CD4-positive, alpha-beta T cell treated with Interleukin-10 for 1 hour (primary cell): ENCODE measurements at regions not wholly inside any gene's neighbourhood (a gene's known extent, or its start where the extent isn't known, plus 50 kb on each side); places are given as distances from the start of the nearest gene placed in this dataset.
"Not testable (repeated sequence)": the region's sequence is repeated elsewhere in the genome, so short reads cannot be mapped to it uniquely, and the experiment has no call there.

Experiments
- DNase-seq: peaks from one replicate; pipeline ENCODE4 v3.0.0-alpha.2; 2020

DNA sequence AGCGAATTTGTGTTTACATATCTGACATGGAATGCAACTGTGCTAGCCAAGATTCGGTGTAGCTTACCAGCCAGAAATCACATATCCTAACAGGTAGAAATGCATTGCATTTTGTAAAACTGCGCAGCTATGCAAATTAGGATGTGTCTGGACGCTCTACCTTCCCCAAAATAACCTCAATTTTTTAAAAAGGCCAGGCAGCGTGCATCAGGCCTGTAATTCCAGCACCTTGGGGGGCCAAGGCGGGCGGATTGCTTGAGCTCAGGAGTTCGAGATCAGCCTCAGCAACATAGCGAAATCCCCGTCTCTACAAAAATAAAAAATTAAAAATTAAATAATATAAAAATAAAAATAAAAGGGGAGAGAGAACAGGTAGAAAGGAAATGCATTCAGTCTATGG lies 305.0 kb downstream of the TYW1 start:
- DNase-seq = no peak

DNA sequence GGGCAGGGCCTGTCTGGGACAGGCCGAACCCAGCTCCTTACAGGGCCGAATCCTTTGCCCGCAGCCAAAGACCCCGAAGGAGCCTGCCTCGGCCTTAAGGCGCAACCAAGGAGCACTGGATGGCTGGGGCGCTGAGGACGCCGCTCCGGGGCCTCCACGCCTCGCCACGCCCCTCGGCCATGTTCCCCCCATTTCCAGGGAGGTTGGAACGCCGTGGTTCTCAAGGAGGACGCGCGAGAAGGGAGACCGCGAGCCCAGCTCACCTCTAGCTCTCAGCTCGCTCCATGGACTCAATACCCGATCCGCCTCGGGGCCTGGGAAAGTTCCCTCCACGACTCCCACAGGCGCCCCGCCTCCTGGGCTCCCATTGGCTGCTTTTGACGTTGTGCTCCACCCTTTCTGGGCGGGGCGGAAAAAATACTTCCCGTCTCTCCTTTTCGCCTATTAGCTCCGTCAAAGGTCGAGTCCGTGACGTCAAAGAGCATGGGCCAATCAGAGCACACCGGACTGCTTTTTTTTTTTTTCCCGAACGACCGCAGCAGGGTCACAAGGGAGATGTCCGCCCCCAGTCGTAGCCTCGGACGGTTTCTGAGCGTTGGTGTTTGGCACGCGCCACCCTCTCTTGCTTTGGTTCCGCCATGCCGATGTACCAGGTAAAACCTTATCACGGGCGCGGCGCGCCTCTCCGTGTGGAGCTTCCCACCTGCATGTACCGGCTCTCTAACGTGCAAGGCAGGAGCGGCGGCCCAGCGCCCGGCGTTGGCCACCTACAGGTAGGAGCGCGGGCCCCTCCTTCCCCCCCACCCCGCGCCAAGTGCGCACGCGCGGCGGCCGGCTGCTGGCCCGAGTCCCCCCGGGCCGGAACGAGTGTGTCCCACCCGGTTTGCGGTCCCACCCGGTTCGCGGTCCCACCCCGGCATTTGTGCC lies 305.7 kb downstream of the TYW1 start:
- DNase-seq = peak; percentile 98

DNA sequence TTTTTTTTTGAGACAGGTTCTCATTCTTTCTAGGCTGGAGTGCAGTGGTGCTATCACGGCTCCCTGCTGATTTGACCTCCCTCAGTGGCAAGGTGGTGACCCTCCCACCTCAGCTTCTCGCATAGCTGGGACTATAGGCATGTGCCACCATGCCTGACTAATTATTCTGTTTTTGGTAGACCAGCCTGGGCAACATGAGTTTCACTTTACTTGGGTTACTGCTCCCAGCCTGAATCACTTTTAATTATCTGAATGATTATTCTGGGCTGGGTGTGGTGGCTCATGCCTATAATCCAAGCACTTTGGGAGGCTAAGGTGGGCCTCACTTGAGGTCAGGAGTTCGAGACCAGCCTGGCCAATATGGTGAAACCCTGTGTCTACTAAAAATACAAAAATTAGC lies 308.2 kb downstream of the TYW1 start:
- not testable (repeated sequence) for DNase-seq

DNA sequence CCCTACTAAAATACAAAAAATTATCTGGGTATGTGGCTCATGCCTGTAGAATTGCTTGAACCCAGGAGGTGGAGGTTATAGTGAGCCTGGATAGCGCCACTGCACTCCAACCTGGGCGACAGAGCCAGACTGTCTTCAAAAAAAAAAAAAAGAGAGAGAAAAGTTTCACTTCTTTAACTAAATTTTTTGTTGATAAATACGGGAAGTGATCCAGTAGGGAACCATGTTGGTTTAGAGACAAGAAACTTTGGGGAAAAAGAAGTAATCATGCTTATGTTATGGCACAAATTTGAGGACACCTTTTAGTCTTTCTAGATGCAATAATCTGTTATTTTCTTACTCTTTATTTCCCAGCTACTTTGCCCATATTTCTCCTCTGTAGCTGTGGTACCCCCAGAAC lies 309.7 kb downstream of the TYW1 start:
- no peak for DNase-seq

DNA sequence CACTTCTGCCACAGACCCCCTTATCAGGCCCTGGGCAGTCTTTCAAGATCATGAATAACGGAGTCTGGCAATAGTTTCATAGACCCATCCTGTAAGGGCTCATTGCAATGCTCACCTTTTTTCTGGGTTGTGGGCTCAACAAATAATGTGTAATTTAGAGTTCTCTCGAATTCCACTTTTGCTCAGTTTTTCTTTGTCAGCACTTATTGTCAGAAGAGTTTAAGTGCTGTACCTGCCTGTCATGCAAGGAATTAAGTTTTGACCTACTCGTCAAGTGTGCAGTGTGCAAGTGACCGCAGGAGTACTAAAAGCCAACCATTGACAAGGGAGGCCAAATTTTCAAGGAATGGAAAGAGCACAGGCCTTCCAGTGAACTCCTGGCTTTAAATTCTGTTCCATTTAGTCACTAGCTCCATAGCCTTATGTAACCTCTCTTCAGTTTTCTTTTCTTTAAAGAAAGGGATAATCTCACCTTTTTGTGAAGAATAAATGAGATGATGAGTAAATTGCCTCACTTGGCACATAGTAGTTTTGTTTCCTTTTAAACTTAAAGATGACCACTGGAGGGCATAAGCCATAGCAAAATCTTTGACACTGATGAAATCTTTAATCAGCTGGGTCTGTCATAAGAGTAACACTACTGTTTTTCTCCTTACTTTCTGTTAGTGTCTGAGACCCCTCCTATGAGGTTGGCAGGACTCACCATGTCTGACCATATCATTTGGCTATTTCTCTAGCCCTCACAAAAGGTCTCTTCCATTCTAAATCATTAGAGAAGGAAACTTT lies 313.3 kb downstream of the TYW1 start:
- no peak for DNase-seq

DNA sequence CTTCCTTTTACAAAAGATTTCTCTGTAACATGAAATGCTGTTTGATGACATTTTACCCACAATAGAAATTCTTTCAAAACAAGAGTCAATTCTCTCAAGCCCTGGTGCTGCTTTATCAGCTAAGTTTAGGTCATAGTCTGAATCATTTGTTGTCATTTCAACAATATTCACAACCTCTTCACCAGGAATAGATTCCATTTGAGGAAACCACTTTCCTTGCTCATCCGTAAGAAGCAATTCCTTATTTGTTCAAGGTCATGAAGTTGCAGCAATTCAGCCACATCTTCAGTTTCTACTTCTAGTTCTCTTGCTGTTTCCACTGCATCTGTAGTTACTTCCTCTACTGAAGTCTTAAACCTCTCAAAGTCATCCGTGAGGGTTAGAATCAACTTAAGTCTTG lies 315.3 kb downstream of the TYW1 start:
- no peak for DNase-seq

DNA sequence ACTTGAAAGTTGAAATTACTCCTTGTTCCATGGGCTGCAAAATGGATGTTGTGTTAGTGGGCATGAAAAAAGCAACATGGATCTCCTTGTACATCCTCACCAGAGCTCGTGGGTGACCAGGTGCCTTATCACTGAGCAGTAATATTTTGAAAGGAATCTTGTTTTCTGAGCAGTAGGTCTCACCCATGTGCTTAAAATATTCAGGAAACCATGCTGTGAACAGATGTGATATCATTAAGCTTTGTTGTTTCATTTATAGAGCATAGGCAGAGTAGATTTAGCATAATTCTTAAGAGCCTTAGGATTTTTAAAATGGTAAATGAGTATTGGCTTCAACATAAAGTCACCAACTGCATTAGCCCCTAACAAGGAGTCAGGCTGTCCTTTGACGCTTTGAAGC lies 316.6 kb downstream of the TYW1 start:
- no peak for DNase-seq

DNA sequence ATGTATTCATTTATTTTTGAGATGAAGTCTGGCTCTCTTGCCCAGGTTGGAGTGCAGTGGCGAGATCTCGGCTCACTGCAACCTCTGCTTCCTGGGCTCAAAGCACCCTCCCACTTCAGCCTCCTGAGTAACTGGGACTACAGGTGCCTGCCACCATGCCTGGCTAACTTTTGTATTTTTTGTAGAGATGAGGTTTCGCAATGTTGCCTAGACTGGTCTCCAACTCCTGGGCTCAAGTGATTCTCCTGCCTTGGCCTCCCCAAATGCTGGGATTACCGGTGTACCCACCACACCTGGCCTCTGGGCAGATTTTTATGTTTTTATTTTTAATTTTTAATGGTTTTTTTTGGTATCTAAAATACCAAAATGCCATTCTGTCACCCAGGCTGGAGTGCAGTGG lies 320.3 kb downstream of the TYW1 start:
- not testable (repeated sequence) for DNase-seq

DNA sequence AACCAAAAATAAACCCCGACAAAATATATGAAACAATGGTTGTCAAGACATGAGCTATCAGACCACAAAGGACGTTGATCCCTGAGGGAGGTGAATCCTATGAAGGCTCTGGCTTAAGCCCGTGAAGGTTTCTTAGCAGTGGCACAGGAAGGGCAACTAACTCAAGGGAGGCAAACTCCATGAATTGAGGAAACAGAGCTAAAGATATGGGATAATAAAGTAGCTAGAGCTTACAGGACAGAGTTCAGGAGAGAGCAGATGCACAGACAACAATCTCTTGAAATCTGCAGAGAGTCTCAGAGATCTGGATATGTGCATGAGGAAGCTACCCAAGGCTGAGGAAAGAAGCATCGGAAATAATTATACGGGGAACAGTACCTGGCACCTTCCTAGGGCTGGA lies 331.6 kb downstream of the TYW1 start:
- DNase-seq = not testable (repeated sequence)

DNA sequence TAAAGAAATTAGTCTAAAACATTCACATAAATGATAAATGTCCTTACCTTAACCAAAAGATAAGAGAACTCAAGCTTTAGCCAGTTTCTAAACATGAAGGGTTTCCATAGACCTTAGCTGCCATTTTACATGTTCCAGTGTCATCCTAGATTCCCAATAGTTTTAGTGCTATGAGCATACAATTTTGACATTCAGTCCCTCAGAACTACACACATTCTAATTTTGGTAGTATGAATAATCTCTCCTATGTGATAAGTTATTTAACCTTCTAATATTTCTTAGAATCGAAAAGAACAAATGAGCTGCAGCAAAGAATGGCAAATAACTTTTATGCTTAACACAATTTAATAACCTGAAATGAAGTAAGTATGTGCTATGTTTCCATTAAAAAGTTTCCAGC lies 338.5 kb downstream of the TYW1 start:
- DNase-seq = not testable (repeated sequence)

DNA sequence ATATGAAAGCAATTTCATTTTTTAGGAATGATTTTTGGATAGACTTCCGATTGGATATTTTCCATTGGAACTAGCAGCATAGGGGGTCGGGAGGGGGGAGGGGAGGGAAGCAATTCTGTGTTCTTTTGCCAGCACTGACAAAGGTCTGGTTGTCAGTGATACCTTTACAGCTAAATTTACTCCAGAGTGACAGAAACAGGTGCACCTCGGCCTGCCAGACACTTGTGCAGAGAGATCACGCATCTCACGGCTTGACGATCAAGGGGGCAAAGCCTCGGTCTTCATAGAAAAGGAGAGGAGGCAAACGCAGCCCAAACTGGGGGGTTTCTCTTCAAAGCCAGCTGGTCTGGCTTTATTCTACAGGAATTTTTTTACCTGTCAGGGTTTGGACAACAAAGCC lies 339.0 kb downstream of the TYW1 start:
- not testable (repeated sequence) for DNase-seq

DNA sequence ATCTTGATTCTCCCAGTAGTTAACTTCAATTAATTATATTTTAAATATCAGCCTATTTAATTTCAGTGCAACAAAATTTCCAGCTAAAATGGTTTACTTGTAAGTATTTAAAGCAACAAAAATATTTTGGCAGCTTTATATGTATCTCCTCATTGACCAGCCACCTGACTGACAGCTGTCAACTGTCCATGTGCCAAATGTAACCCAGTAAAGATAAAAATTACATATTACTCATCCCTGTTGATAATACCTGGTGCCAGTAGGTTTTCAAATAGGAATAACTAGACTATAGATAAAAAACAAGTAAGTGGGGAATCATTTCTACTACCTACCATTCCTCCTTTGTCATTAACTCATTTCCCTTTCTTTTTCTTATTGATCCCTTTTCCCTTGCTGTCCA lies 341.9 kb downstream of the TYW1 start:
- not testable (repeated sequence) for DNase-seq

DNA sequence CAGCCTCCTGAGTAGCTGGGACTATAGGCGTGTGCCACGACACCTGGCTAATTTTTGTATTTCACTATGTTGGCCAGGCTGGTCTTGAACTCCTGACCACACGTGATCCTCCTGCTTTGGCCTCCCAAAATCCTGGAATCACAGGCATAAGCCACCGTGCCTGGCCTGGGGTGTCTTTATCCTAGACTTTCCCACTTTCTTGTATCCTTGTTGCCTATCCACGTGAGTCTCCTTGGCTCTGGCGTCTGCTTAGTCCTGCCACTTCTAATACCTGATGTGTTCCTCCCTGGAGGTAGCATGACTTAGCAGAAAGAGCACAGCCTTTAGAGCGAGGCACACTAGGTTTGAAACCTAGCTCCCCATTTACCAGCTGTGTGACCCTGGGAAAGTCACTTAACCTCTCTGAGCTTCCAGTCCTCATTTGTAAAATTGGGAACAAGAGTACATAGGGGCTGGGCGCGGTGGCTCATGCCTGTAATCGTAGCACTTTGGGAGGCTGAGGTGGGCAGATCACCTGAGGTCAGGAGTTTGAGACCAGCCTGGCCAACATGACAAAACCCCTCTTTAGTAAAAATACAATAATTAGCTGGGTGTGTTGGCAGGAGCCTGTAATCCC lies 344.6 kb downstream of the TYW1 start:
- DNase-seq = no peak

DNA sequence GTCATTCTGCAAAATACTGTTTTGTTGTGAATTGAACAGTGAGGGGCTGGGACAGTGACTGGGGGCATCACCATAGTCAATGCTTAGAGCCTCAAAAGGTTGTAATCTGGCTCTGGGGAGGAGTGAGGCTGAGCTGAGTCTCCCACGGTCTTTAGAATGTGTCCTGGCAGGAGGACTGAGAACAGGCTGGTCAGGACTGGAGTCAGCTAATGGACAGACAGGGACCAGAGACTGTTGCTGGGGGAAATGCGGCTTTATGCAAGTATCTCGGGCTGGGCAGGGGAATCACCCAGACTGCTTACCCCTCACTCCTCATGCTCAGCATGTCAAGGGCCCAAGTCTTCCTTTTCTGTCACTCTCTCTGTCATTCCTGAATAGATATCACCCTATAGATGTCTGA lies 346.5 kb downstream of the TYW1 start:
- DNase-seq = no peak

DNA sequence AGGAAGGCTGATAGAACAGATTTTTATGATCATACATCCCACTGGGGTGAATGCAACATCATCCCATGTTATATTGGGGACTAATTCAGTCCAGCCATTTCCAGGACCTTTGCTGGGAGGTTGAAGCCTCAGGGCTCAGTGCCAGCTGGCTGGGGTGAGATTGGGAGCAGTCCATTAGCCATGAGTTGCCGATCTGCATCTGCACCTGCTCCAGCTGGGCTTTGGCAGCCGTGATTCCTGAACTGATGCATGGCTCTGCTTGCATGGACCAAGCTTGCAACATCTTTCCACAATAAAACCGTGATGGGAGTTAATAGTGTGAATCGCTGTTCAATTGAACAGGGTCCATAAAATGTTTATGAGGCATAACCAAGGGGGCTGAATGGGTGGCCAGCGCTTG lies 346.9 kb downstream of the TYW1 start:
- DNase-seq = no peak

DNA sequence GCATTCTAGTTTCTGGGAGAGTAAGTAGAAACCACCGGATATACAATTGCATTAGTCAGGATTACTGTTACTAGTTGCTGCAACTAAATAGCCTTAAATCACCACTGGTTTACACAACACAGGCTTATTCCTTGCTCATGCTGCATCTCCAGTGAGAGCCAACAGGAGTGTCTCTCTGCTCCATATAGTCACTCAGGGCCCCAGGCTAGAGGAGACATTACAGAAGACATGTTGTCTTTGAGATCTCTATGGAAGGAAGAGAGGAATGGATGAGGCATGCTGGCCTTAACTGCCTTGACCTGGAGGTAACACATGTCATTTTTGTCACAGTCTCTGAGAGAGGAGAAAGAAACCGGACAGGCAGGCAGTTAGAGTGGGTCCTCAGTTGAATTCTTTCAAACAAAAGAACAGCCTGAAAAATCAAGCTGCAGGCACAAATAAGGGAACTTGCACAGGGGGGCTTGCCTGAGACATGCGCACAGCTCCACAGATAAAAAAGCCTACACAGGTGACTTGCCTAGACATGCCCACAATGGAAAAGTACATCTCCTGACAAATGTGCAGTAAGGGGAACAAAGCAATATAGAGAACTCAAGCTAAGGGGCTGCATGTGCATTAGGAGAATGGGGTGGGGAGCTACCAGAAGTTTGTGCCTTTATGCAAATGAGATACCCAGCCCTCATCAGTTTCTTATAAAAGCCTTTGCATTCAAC lies 348.0 kb downstream of the TYW1 start:
- no peak for DNase-seq

DNA sequence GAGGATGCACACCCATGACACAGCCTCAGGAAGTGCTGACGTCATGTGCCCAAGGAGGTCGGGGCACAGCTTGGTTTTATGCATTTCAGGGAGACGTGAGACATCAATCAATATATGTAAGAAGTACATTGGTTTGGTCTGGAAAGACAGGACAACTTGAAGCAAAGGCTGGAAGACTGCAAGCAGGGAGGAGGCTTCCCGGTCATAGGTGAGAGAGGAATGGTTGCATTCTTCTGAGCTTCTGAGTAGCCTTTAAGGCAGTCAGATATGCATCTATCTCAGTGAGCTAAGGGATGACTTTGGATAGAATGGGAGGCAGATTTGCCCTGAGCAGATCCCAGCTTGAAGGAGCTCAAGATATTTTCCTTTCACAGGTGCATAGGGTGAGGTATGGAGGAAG lies 349.5 kb downstream of the TYW1 start:
- DNase-seq = no peak

DNA sequence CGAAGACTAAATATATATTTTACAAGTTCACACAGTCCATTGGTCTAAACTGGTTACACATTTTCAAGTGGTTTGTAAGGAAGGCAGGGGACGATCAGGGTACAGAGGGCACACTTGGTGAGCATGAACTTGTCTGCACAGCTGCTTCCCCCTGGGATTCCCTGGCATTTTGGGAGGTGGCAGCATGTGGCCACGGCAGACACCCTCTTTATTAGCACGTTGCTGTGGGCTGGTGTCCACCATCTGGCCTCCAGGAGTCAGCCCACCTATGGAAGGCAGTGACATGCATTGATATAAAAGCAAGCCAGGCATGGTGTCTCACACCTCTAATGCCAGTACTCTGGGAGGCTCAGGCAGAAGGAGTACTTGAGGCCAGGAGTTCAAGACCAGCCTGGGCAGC lies 350.2 kb downstream of the TYW1 start:
- no peak for DNase-seq

DNA sequence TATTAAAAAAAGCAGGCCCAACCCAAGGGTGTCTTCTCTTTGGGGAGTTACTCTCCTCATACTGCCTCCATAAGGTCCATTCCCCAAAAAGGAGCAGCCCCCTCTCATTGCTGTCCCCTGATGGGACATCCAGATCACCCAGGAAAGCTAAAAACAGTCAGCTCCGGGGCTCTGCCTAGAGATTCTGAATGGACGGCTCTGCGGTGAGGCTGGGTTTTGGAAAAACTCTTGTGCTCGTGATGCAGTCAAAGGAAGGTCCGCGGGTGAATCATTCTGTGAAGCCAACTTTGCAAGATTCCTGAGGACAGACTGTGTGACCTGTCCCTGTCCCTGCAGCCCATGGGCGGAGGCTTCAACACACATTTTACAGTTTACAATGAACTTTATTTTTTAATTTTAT lies 351.5 kb downstream of the TYW1 start:
- DNase-seq = no peak

DNA sequence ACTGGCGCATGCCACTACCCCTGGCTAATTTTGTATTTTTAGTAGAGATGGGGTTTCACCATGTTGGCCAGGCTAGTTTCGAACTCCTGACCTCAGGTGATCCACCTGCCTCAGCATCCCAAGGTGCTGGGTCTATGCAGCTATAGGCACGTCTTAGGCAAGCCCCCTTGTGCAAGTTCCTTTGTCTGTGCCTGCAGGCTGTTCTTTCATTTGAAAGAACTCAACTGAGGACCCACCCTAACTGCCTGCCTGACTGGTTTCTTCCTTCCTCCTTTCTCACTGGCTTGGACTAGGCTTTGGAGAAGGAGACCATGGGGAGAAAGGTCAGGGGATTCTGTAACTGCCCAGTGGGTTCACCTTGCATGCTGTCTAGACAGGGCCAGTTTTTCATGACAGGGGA lies 361.0 kb downstream of the TYW1 start:
- DNase-seq = not testable (repeated sequence)

DNA sequence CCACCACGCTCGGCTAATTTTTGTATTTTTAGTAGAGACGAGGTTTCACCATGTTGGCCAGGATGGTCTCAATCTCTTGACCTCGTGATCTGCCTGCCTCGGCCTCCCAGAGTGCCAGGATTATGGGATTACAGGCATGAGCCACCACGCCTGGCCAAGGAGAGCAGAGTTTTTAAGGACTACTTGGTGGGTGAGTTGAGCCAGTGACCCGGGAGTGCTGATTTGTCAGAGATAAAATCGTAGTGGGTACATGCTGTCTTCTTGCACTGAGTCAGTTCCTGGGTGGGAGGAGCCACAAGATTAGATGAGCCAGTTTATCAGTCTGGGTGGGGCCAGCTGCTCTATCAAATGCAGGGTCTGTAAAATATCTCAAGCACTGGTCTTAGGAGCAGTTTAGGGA lies 361.7 kb downstream of the TYW1 start:
- not testable (repeated sequence) for DNase-seq

DNA sequence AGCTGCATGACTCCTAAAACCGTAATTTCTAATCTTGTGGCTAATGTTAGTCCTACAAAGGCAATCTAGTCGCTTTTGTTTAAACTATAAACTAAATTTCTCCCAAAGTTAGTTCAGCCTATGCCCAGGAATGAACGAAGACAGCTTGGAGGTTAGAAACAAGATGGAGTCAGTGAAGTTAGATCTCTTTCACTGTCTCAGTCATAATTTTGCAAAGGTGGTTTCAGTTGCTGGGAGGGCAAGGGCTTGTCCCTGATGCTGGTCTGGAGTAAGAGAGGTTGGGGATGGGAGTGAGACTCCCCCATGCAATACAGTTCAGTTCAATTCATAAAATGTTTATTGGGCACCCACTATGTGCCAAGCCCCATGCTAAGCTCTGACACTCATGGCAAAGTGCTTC lies 362.1 kb downstream of the TYW1 start:
- not testable (repeated sequence) for DNase-seq

DNA sequence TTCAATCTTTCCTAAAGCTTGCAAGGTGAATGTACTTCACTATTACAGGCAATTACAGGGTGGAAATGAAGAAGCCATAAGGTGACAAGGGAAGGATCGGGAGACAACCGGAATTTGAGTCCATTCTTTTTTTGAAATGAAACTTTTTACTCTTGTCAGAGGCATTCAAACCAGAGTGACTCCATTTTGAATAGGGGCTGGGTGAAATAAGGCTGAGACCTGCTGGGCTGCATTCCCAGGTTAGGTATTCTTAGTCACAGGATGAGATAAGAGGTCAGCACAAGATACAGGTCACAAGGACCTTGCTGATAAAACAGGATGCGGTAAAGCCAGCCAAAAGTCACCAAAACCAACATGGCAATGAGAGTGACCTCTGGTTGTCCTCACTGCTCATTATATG lies 363.3 kb downstream of the TYW1 start:
- no peak for DNase-seq
